H1 (cell line): ENCODE measurements at regions not wholly inside any gene's neighbourhood (a gene's known extent, or its start where the extent isn't known, plus 50 kb on each side); places are given as distances from the start of the nearest gene placed in this dataset.

Experiments
- CBX8 ChIP-seq: fragments of 300-800, 300-1000 bp; sonication (generic); IDR thresholded peaks from 2 replicates; pipeline ENCODE4 v1.7.1; 2016; ENCODE audit warnings: low read depth, low read length, borderline replicate concordance
- CEBPB ChIP-seq: IDR thresholded peaks from 2 replicates; pipeline ENCODE4 v1.6.1; 2012; ENCODE audit warnings: low read depth, low read length
- CHD2 ChIP-seq: IDR thresholded peaks from 2 replicates; pipeline ENCODE4 v1.6.1; 2012; ENCODE audit warnings: low read length, improper control_type of control experiment
- EZH2 ChIP-seq: fragments of 200-600 bp; sonication (generic); IDR thresholded peaks from 2 replicates; pipeline ENCODE4 v1.7.1; 2012; ENCODE audit warnings: low read depth, mild to moderate bottlenecking, moderate library complexity, low read length, inconsistent platforms; ENCODE audit not compliant: severe bottlenecking
- HDAC2 ChIP-seq, 2 experiments: fragments of 300-600 bp in 1 of 2; sonication (generic) in 1 of 2; IDR thresholded peaks; 2 replicates each; pipeline ENCODE4 v1.6.1; 2011 to 2012; ENCODE audit warnings: low read depth in 2 of 2, low read length in 2 of 2, mild to moderate bottlenecking in 2 of 2, moderate library complexity in 2 of 2, borderline replicate concordance in 1 of 2, inconsistent platforms in 1 of 2
- MAX ChIP-seq: IDR thresholded peaks from 2 replicates; pipeline ENCODE4 v1.6.1; 2012; ENCODE audit warnings: inconsistent platforms
- POLR2A ChIP-seq, 2 experiments: IDR thresholded peaks; 1 replicate in 1 of 2; 2 replicates in 1 of 2; pipeline ENCODE4 v1.6.1; 2011; ENCODE audit warnings: low read depth in 2 of 2, low read length in 2 of 2, mild to moderate bottlenecking in 2 of 2; ENCODE audit errors: control extremely low read depth in 1 of 2
- POLR2AphosphoS5 ChIP-seq: IDR thresholded peaks from 2 replicates; pipeline ENCODE4 v1.6.1; 2011; ENCODE audit warnings: low read depth, low read length
- SIN3A ChIP-seq, 2 experiments: IDR thresholded peaks in 1 of 2; conservative IDR thresholded peaks in 1 of 2; 2 replicates each; pipeline ENCODE4 v1.6.1; 2011 to 2012; ENCODE audit warnings: low read length in 2 of 2, improper control_type of control experiment in 1 of 2, low read depth in 1 of 2, mild to moderate bottlenecking in 1 of 2
- TCF12 ChIP-seq: IDR thresholded peaks from 2 replicates; pipeline ENCODE4 v1.6.1; 2011; ENCODE audit warnings: low read depth, mild to moderate bottlenecking, low read length
- TEAD4 ChIP-seq: IDR thresholded peaks from 2 replicates; pipeline ENCODE4 v1.6.1; 2012; ENCODE audit warnings: low read depth, low read length, inconsistent platforms, mixed read lengths
- ZNF274 ChIP-seq: IDR thresholded peaks from 2 replicates; pipeline ENCODE4 v1.7.0; 2012; ENCODE audit warnings: low read length, borderline replicate concordance; ENCODE audit errors: extremely low read depth
- TF ChIP-seq, protein P1 (sequence below), 3 experiments: IDR thresholded peaks; 1 replicate in 2 of 3; 2 replicates in 1 of 3; pipeline versions ENCODE4 v1.5.1 to v1.6.1; 2011; ENCODE audit warnings: low read length in 3 of 3, mild to moderate bottlenecking in 3 of 3, inconsistent platforms in 2 of 3, low read depth in 1 of 3, moderate library complexity in 1 of 3; ENCODE audit not compliant: insufficient read depth in 1 of 3; ENCODE audit errors: control extremely low read depth in 1 of 3
- TF ChIP-seq, protein P2 (sequence below): IDR thresholded peaks from 2 replicates; pipeline ENCODE4 v1.6.1; 2011; ENCODE audit warnings: low read depth, mild to moderate bottlenecking, low read length; ENCODE audit not compliant: insufficient read depth

GRCh38 chr7:4604456-4604940 lies 77.6 kb upstream of the FOXK1 start:
- TF ChIP-seq POLR2A (IDR thresholded peaks at IDR 0.05; ENCODE audit: control extremely low read depth in 1 of 2, low read depth in 2 of 2, low read length in 2 of 2), result no peak
- no peak for TF ChIP-seq CEBPB
- TF ChIP-seq, protein P1, sequence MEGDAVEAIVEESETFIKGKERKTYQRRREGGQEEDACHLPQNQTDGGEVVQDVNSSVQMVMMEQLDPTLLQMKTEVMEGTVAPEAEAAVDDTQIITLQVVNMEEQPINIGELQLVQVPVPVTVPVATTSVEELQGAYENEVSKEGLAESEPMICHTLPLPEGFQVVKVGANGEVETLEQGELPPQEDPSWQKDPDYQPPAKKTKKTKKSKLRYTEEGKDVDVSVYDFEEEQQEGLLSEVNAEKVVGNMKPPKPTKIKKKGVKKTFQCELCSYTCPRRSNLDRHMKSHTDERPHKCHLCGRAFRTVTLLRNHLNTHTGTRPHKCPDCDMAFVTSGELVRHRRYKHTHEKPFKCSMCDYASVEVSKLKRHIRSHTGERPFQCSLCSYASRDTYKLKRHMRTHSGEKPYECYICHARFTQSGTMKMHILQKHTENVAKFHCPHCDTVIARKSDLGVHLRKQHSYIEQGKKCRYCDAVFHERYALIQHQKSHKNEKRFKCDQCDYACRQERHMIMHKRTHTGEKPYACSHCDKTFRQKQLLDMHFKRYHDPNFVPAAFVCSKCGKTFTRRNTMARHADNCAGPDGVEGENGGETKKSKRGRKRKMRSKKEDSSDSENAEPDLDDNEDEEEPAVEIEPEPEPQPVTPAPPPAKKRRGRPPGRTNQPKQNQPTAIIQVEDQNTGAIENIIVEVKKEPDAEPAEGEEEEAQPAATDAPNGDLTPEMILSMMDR (IDR thresholded peaks at IDR 0.05; ENCODE audit: control extremely low read depth in 1 of 3, insufficient read depth in 1 of 3, low read depth in 1 of 3, low read length in 3 of 3), result no peak
- no peak for TF ChIP-seq EZH2
- no peak for TF ChIP-seq SIN3A (conservative IDR thresholded peaks at IDR 0.05 in 1 of 2, IDR thresholded peaks at IDR 0.05 in 1 of 2; ENCODE audit: low read depth in 1 of 2, low read length in 2 of 2)
- no peak for TF ChIP-seq TCF12
- TF ChIP-seq POLR2AphosphoS5, result no peak
- TF ChIP-seq, protein P2, sequence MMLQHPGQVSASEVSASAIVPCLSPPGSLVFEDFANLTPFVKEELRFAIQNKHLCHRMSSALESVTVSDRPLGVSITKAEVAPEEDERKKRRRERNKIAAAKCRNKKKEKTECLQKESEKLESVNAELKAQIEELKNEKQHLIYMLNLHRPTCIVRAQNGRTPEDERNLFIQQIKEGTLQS, result no peak
- TF ChIP-seq CHD2, result no peak
- TF ChIP-seq HDAC2 (IDR thresholded peaks at IDR 0.05; ENCODE audit: borderline replicate concordance in 1 of 2, low read depth in 2 of 2, low read length in 2 of 2), result no peak
- no peak for TF ChIP-seq MAX
- TF ChIP-seq ZNF274, result no peak
- TF ChIP-seq CBX8, result no peak
- TF ChIP-seq TEAD4, result no peak
